Lung (tissue), 11 donors: ENCODE measurements at regions not wholly inside any gene's neighbourhood (a gene's known extent, or its start where the extent isn't known, plus 50 kb on each side); places are given as distances from the start of the nearest gene placed in this dataset.

Experiments used
- ATAC-seq: fragments of 200-7000 bp; cut with Tn5 transposase; one replicate; pipeline ENCODE4 v1.9.1; 2020; ENCODE audit warnings: moderate number of reproducible peaks; ENCODE audit not compliant: insufficient read depth, low FRiP score
- DNase-seq, 3 donors: peaks; one replicate each; pipeline ENCODE4 v3.0.0-alpha.2; 2013 to 2017
- H3K27ac ChIP-seq, 2 donors: one replicate each; pipeline ENCODE4 v1.5.1; 2013; ENCODE audit warnings: mild to moderate bottlenecking in 2 of 2, moderate library complexity in 2 of 2, control low read depth in 1 of 2, inconsistent platforms in 1 of 2, low read depth in 1 of 2, low read length in 1 of 2
- H3K27me3 ChIP-seq, 3 donors: one replicate each; pipeline ENCODE4 v1.5.1; 2013; ENCODE audit warnings: low read length in 2 of 3; ENCODE audit not compliant: control insufficient read depth in 3 of 3, insufficient read depth in 3 of 3
- H3K36me3 ChIP-seq, 4 donors: one replicate each; pipeline ENCODE4 v1.5.1; 2013; ENCODE audit warnings: low read length in 4 of 4, mild to moderate bottlenecking in 1 of 4, moderate library complexity in 1 of 4; ENCODE audit not compliant: control insufficient read depth in 4 of 4, insufficient read depth in 4 of 4
- H3K4me1 ChIP-seq, 5 donors: one replicate each; pipeline ENCODE4 v1.5.1; 2013; ENCODE audit warnings: low read length in 5 of 5, mild to moderate bottlenecking in 2 of 5, moderate library complexity in 1 of 5; ENCODE audit not compliant: control insufficient read depth in 5 of 5, insufficient read depth in 5 of 5
- H3K4me3 ChIP-seq: one replicate; pipeline ENCODE4 v1.5.1; 2013; ENCODE audit warnings: mild to moderate bottlenecking, control low read depth, moderate library complexity
- H3K9ac ChIP-seq, 2 donors: one replicate each; pipeline ENCODE4 v1.5.1; 2013; ENCODE audit warnings: low read length in 2 of 2, control low read depth in 1 of 2; ENCODE audit not compliant: insufficient read depth in 1 of 2
- H3K9me3 ChIP-seq, 4 donors: one replicate each; pipeline ENCODE4 v1.5.1; 2013; ENCODE audit warnings: low read length in 3 of 4, mild to moderate bottlenecking in 1 of 4, moderate library complexity in 1 of 4; ENCODE audit not compliant: control insufficient read depth in 4 of 4, insufficient read depth in 3 of 4
- CTCF ChIP-seq: IDR thresholded peaks from 2 replicates; pipeline ENCODE4 v1.5.1; 2012; ENCODE audit warnings: mild to moderate bottlenecking; ENCODE audit errors: control extremely low read depth, extremely low read depth
- WGBS, 2 donors: extraction: QIAGEN DNeasy Blood & Tissue Kit; methylation state at CpG; one replicate each; pipeline ENCODE4 v1.1.7; 2013; 5-methylcytosine and 5-hydroxymethylcytosine counted together
- donor health status: control.
- donor health status: control.
- donor health status: Bipolar disorder and iron deficiency.
- donor health status: healthy.
- donor health status: DM: yes; HTN: yes; CAD: no.

GRCh38 chr6:142562865-142563264 lies 261.1 kb downstream of the ADGRG6 start:
- Histone ChIP-seq H3K27ac (no peak overlapping the region), H3K27me3 (no peaks in the 10 kb centered on the region), H3K9ac (no peak overlapping the region), H3K36me3 (no peaks in the 10 kb centered on the region), H3K4me1 (peaks cover 0 to 15% (median 0%) of the 10 kb centered on the region in 5 donors), H3K9me3 (no peaks in the 10 kb centered on the region), H3K4me3 (no peak overlapping the region)
- DNase-seq (no peak), ATAC-seq (no peak)
- 79 to 87% methylated on average over 4 of the region's 4 CpGs for WGBS, 2 donors
- TF ChIP-seq CTCF: no peak

GRCh38 chr6:142566628-142567396 lies 265.0 kb downstream of the ADGRG6 start:
- H3K4me1 ChIP-seq: peaks cover 0 to 14% (median 2%) of the 10 kb centered on the region in 5 donors
- H3K9me3 ChIP-seq: no peaks in the 10 kb centered on the region
- DNase-seq: peak; percentile 73 to 85 (median 82)
- H3K27me3 ChIP-seq: no peaks in the 10 kb centered on the region
- H3K4me3 ChIP-seq: no peak overlapping the region
- H3K27ac ChIP-seq: no peak overlapping the region
- peak; percentile 51 for ATAC-seq
- WGBS, 2 donors: 67 to 70% methylated on average over 10 of the region's 10 CpGs
- H3K36me3 ChIP-seq: no peaks in the 10 kb centered on the region
- no peak overlapping the region for H3K9ac ChIP-seq
- peak; percentile 54 for TF ChIP-seq CTCF

- ATAC-seq: no peak
- H3K27me3 ChIP-seq: no peaks in the 10 kb centered on the region
- H3K27ac ChIP-seq: no peak overlapping the region
- no peaks in the 10 kb centered on the region for H3K9me3 ChIP-seq
- H3K9ac ChIP-seq: no peak overlapping the region
- H3K4me3 ChIP-seq: no peak overlapping the region
- no peak for DNase-seq
- TF ChIP-seq CTCF: no peak
- H3K36me3 ChIP-seq: no peaks in the 10 kb centered on the region
- 81 to 85% methylated on average over 3 of the region's 3 CpGs for WGBS, 2 donors
- H3K4me1 ChIP-seq: peaks cover 0 to 14% (median 2%) of the 10 kb centered on the region in 5 donors
Observed at GRCh38 chr6:142567461-142567860, 265.7 kb downstream of the ADGRG6 start.
